ENCODE measurements at regions not wholly inside any gene's neighbourhood (a gene's known extent, or its start where the extent isn't known, plus 50 kb on each side); places are given as distances from the start of the nearest gene placed in this dataset.
"Not testable (repeated sequence)": the region's sequence is repeated elsewhere in the genome, so short reads cannot be mapped to it uniquely, and the experiment has no call there.

DNA sequence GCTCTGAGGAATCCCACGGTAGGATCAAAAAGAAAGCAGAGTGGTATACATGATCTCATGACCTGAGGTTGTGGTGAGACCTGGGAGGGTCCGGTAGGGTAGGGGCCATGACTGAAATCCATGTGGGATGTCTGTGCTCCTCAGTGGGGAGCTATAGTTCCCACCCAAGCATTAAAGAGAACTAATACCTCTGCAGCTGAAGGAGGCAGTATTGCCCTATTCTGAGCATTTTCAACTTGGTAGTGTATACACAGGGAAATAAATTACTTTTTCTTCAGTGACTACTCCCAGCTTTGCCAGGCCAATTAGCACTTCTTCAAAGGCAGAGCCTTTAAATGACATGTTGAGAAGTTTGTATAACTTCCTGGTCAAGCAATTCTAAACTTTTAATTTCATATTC is 613.8 kb downstream of the KCNH5 start:
- DNase-seq = no peak

DNA sequence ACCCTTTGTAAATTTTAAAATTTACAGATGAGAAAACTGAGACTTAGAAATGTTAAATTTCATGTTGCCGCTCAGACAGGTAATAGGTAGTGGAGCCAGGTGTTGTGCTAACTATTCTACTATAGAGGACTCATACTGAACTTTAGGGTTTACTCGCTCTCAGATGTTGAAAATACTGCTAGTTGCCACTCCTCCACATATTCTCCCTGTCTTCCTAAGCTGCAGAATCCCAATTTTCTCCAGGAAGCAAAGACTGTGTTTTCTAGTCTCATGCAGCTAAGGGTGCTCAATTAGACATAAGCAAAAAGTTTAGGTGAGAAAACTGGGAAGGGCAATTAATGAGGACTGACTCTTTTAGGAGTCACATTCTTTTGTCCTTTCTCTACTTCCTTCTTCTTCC is 612.3 kb downstream of the KCNH5 start:
- no peak for DNase-seq

DNA sequence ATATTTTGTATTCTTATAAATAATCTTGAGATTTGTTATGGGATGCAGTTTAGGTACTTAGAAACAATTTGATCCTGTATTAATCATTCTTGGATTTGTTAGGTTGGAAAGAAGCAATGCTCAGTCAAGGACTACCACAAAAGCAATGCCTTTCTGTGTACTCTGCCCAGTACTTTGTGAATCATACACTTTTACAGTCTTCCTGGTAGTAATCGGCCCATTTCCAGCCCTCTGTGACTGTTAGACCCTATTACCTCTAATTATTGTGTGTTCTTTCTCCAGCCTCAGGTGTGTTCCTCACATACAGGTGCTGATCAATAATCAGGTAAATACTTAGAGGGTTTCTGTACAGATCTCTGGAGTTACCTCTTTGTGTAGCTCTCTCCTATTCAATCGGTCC is 609.0 kb downstream of the KCNH5 start:
- no peak for DNase-seq

GRCh38 chr14:62439210-62439609 is 606.0 kb downstream of the KCNH5 start:
- no peak for DNase-seq

DNA sequence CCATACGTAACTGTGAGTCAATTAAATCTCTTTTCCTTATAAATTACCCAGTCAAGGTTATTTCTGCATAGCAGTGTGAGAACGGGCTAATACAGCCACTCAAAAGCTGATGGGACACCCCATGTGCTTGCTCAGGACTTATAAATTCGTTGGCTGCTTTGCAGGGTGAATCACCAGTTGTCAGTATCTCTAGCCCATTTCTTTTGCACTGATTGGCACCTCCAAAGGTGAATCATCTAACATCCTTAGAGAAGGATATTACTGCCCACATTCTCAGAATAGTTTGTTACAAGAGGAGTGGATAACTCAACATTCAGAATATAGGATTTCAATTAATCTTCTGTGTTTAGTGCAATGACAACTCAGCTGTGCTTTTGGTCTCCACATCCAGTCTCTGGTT is 601.5 kb downstream of the KCNH5 start:
- no peak for DNase-seq

- no peak for DNase-seq
Measured at GRCh38 chr14:62445570-62445969, 599.7 kb downstream of the KCNH5 start.

DNA sequence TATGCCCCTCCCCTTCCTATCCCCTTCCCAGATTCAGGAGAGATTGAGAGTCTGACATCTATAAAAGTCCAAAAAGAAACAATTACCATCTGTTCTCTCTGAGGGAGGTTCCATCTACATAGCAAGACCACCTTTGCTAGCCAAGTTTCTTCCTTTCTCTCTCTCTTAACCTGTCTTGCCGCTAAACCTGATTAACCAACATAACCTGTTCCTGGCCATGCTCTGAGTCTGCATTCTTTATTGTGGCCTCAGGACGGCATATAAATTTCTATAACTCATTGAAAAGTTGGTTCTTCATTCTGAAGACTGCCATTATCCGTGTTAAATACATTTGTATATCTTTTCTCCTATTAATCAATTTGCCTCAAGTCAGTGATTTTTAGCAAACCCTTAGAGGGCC is 594.0 kb downstream of the KCNH5 start:
- DNase-seq = no peak

DNA sequence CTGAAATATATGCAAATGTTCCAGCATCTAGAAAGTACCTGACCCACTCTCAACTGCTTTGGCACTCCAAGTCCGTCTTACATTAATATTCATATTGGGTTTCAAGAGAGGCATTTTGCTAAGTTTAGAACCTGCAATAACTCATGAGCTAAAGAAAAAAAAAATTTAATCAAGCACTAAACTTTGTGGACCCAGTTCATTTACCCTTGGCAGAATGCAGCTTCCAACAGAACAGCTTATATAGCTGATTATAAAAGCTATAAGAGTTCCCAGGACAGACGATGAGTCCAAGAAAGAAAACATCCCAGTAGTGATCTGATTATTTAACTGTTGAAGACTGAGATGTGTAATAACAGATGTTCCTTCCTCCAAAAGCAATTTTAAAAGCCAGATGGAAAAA is 592.0 kb downstream of the KCNH5 start:
- DNase-seq = no peak

- DNase-seq = no peak
Measured at GRCh38 chr14:62455446-62455845, 589.8 kb downstream of the KCNH5 start.

- DNase-seq = no peak
Measured at GRCh38 chr14:62462988-62463387, 582.3 kb downstream of the KCNH5 start.

DNA sequence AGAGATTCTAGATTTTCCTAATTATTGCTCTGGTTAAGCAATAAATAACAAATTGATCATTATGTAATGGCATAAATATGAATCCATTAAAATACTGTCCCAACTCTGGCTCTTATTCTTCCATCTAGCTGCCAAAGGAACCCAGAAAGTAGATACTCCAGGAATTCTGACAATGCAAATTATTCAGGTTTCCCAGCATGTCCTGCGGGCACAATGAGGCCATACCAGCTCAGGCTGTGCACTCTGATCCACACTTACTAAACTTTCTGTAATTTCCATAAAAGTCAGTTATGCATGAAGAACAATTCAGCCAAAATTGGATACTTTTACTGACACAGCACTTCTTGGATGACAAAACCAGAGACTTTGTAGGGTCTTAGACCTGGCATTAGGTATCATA is 576.3 kb downstream of the KCNH5 start:
- no peak for DNase-seq

DNA sequence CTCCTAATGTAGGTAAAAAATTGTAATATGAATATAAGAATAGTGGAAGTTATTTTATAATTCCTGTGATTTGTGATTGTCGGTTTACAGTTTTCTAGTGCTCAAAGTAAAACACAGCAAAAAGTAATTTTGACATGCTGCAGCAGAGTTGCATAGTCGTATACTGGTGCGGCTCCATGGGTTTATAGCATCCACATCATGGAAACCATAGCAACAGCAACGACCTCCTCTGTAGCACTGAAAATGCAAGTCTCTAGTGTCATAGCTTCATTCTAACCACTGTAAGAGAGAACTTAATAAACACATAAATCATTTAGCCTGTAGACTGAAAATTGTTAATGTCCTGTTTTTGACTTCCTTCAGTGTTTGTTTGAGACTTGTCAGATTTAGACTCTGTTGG is 574.3 kb downstream of the KCNH5 start:
- no peak for DNase-seq

GRCh38 chr14:62491146-62491545 is 554.1 kb downstream of the KCNH5 start:
- no peak for DNase-seq

- DNase-seq = no peak
Measured at GRCh38 chr14:62497708-62498107, 547.5 kb downstream of the KCNH5 start.

- no peak for DNase-seq
Measured at GRCh38 chr14:62501021-62501750, 544.1 kb downstream of the KCNH5 start.

DNA sequence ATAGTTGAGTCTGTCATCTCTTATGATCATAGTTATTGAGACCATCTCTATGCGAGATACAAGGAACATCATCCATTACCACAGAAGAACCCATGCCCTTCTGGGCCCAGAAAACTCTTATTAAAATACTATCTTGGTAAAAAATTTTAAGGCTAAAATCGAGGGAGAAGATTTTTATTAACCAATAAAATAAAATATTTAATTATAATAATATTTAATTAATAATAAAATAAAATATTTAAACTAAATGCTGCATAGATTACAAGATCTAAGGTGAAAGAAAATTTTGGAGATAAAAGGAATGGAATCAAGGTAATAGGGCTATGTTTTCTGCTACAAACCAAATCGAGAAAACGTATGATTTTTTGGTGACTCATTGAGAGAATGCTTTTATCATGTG is 540.2 kb downstream of the KCNH5 start:
- DNase-seq = no peak

GRCh38 chr14:62521309-62521708 is 523.9 kb downstream of the KCNH5 start:
- not testable (repeated sequence) for DNase-seq

GRCh38 chr14:62528296-62528695 is 517.0 kb downstream of the KCNH5 start:
- no peak for DNase-seq

- no peak for DNase-seq
Measured at GRCh38 chr14:62532181-62532580, 513.1 kb downstream of the KCNH5 start.

DNA sequence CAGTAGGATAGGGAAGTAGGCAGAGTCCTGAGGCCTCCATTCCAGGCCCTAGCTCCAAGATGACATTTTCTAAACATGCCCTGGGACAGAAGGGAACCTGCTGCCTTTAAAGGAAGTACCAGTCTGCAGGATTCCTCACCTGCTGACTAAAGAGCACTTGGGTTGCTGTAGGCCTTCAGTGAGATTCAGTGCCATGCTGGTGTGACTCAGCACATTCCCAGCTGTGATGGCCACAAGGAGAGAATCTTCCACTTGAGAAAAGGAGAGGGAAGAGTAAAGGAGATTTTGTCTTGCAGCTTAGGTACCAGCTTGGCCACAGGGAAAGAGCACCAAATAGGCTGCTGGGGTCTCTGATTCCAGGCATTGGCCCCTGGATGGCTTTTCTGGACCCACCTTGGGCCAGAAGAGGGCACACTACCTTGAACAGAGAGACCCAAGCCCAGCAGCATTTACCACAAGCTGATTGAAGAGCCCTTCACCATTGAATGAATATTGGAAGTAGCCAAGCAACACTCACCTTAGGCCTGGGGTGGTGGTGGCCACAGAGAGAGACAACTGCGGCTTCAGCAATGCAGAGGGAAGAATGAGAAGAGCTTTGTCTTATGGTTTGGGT is 498.3 kb downstream of the KCNH5 start:
- no peak for DNase-seq

DNA sequence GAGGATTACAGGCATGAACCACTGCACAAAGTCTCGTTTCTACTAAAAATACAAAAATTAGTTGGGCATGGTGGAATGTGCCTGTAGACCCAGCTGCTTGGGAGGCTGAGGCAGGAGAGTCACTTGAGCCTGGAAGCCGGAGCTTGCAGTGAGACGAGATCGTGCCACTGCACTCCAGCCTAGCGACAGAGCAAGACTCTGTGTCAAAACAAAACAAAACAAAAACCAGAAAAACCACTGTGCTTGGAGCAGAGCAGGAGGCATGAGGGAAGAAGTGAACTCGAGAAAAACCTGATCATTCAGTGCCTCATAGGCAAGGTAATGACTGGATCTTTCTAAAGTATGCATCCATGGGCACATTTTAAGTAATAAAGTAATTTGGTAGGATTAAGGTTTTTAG is 487.8 kb downstream of the KCNH5 start:
- no peak for DNase-seq

DNA sequence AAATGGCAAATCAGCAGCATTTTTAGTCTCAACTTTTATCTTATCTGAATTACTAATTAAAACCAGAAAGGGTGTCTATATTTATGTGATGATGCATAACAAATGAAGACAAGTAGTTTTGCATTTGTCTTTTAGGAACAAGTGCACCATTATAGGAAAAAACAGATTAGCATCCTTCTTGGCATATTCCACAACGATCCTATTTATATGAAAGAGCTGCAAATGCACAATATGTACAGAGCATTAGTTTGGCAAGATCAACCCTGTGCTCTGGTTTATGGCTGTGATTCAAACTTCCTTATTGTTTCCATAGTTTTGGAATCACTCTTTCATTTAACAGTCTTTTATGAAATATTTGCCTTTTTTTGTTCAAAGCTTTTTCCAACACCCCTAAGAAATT is 486.8 kb downstream of the KCNH5 start:
- no peak for DNase-seq

GRCh38 chr14:62585247-62585646 is 460.0 kb downstream of the KCNH5 start:
- DNase-seq = no peak

DNA sequence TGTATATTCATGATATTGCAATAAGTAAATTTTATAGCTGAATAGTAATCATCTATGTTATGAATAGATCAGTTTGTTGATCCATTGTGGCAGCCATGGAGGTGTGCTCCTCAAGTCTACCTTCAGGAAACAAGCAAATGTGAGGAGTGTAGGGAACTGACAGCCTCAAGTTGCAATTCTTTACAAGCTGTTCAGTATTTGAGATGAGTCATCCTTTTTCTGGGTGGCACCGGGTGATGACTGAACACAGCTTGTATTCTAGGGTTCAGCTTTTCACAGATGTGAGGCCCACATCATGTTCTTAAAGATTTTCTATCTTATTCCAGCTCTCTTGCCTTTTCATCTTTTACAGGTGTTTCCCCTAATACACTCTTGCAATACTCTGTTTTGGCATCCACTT is 452.4 kb downstream of the KCNH5 start:
- DNase-seq = no peak

- DNase-seq = no peak
Measured at GRCh38 chr14:62597143-62597542, 448.1 kb downstream of the KCNH5 start.
